Putamen (tissue), 1 donor: ENCODE measurements at regions not wholly inside any gene's neighbourhood (a gene's known extent, or its start where the extent isn't known, plus 50 kb on each side); places are given as distances from the start of the nearest gene placed in this dataset.

ENCODE experiments used
- DNase-seq: peaks from one replicate; pipeline ENCODE4 v3.0.0-alpha.2; 2016; ENCODE audit warnings: low spot score

DNA sequence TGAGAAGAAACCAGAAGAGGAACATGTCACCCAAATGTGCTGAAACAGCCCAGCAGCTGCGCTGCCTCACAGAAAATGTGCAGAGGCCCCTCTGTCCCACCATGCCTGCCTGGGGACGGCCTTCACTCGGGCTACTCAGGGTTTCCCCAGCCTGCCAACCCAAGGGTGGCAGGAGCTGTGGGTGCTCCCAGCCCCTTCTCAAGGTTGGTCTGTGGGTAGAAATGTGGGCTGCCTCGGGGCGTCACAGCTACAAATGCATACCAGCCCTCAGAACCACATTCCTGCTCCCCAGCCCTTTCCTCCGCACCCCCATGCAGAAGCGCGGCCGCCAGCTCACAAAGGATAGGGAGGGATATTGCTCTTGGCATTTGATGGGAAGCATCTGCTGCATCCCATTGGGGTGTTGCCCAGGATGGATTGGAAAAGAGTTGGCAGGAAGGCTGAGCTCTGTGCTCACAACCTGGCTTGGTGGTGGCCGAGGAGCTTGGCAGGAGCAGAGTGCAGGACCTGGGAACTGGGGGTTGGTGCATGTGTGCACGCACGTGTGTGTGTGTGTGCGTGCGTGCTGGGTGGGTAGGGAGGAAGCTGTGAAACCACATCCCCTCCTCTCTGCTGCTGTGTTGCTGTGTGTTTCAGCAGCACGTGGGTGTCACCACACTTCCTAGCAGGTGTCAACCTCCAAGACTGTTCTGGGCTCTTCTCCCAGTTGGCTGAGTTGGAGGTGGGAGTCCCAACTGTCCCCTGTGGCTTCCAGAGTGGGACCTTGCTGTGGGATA, 304.4 kb downstream of the SEC14L1 start:
- DNase-seq: no peak

- no peak for DNase-seq
Measured at GRCh38 chr17:77445760-77446532, 305.2 kb downstream of the SEC14L1 start.

- DNase-seq: no peak
Measured at GRCh38 chr17:77446940-77447634, 306.3 kb downstream of the SEC14L1 start.

DNA sequence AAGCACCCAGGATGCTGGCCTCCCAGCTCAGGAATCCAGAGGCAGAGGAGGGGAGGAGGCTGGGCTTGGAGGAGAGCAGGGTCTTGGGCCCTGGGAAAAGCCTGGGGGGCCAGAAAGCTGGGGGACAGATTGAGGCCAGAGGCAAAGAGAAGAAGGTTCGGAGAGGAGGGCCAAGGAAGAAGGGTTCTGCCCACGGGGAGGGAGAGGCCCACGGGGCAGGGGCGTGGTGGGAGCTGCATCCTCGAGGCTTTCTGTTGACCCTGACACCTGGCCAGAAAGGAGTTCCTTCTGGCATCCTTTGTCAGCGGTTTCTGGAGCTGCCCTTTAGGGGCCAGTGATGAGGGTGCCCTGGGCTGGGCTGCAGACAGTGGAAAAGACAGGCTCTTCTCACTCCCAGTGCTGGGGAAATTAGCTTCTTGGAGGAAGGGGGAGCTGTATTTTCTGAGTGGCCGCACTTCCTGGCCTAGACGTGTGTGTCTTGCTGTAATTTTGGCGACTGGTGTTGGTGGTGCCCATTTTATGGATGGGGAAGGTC, 308.7 kb downstream of the SEC14L1 start:
- DNase-seq: no peak

- DNase-seq: peak; percentile 48
Measured at GRCh38 chr17:77449908-77450741, 309.4 kb downstream of the SEC14L1 start.

DNA sequence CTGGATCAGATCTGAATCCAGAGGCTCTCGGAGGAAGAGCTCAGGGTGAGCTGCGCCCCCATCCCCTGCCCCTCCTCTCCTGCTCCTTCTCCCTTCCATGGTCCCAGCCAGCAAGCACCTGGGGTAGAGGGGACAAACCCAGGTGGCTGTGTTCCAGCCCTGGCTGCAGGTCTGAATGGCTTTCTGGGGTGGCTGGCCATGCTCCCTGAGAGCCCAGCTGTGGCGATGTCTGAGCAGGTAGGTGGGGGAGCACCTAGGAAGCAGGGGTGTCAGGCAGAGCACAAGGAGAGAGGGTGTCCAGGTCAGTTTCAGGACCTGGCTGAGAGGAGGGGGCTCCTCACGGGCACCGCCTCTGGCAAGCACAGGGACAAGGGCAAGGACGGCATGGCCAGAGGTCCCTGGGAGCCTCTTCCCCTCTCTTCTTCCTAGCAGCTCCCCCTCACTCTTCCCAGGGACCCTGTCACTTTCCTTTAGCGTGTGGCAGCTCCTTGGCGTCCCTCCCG, 310.0 kb downstream of the SEC14L1 start:
- DNase-seq: no peak

GRCh38 chr17:77451245-77451893, 310.6 kb downstream of the SEC14L1 start:
- DNase-seq: peak; percentile 81

DNA sequence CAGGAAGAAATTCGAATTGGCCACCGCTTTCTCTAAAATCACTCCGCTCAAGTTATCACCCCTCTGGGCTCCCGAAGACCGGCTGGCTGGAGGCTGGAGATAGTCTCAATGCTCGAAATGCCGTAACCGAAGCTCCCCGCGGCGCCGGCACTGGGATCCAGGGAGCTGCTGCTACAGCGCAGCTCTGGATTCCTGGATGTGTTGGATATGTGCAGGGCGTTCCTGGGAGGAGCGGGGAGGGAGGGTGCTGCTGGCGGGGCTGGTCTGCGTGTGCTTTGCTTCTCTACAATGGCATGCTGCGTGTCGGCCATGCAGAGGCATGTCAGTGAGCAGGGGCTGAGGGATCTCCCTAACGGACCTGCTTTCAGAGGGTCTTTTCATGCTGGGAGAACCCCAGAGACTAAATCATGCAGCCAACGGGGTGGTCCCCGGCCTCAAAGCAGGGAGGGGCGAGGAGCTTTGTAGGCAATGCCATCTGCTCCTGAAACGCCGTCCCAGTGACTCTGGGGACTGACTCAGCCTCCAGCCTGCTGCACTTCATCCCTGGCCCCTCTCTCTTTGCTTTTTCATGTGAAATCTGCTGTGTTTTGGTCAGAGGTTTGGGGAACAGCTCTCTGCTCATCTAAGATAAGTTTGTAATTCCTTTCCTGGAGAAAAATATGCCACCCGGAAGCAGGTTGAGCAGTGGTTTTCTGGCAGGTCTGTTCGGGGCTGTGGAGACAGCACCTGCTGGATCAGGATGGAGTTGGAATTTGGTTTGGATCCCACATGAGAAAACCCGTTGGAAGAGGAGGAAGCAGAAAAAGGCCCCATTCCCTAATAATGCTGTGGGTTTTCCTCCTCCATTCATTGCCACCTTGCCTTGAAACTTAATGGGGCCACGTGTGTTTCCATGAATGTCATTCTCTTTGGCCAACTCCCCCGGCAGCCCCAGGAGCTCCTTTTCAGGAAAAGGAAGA, 311.4 kb downstream of the SEC14L1 start:
- peak; percentile 74 for DNase-seq

GRCh38 chr17:77453613-77454241, 313.0 kb downstream of the SEC14L1 start:
- no peak for DNase-seq

DNA sequence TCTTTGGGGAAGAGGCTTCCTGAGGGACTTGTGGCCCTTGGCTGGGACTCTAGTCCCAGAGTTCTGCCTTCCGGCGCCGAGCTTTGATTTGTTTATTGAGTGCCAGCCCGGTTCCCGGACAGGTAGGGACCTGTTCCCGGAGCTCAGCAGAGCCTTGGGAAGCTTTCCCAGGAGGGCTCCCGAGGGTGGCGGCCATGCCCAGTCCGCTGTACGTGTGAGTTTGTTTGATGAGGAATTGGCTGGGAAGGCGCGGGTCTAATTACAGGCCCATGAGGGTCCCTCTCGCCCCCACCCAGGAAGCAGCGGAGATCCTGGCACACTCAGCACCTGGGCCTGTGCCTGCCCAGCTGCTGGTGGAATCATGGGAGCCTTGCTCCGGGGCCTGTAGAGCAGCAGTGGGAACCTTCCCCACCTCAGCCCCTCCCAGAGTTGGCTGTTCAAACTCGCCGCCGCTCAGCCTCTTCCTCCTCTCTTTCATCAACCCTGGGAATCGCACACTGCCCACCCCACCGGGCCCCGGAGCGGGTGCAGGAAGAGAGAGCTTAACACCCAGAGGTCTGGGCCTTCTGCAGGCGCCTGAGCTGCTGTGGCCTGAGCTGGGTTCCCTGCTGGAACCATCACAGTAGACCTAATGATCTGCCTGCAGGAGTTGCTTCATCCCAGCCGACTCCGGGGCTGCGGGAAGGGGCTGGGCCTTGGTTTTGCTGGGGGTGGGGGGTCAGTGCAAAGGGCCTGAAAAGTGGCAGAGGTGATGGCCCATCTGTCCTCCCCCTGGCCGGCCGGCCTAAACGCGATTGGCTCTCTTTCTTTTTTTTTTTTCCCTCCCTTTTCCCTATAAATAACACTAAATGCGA, 313.7 kb downstream of the SEC14L1 start:
- no peak for DNase-seq

DNA sequence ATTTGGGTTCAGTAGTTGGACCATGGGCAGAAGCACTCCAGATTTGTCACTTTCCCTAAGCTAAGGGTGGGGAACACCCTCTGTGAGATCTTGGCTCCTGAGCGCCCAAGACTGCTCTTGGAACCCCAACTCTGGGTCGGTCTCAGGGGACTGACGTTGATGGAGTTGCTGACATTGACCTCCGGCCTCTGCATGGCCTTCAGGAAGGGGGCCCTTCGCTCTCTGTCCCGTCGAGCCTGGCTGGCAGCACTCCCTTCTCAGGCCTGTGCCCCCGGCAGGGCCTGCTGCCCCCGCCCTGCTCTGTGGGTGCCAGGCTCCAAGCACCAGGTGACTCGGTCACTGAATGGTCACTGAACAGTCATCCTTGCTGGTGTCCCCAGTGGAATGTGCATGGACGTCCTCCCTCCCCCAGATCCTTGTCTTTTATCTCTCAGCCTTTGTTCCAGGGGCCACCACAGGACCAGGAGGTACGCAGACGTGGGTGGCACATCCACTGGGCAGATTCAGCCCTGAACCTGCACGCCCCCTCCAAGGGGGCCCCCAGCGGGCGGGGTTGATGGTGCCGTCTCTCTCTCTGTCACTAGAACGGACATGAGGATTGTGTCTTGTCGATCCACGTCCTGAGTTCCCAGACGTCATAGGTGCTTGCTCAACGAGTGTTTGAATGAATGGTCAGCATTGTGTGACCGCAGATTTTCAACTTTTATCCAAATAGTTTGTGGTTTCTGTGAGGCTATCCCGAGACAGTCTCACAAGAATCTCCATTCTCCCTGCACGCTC, 314.5 kb downstream of the SEC14L1 start:
- DNase-seq: no peak

DNA sequence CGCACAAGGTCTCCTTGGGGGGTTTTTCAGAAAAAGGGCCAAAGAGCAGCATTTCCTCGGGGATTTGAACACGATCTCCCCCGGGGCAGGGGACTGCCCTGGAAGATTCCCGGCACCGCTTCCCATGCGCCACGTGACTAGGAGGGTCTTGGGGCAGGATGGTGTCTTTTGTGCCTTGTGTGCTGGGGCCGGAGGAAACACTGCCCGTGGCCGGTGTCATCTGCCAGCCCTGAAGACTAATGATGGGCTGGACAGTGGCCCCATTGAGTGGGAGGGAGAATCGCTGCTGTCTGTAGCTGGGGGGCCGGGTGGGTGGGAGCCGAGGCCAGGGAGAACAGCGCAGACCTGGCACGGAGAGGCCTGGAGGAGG, 315.1 kb downstream of the SEC14L1 start:
- DNase-seq: no peak

DNA sequence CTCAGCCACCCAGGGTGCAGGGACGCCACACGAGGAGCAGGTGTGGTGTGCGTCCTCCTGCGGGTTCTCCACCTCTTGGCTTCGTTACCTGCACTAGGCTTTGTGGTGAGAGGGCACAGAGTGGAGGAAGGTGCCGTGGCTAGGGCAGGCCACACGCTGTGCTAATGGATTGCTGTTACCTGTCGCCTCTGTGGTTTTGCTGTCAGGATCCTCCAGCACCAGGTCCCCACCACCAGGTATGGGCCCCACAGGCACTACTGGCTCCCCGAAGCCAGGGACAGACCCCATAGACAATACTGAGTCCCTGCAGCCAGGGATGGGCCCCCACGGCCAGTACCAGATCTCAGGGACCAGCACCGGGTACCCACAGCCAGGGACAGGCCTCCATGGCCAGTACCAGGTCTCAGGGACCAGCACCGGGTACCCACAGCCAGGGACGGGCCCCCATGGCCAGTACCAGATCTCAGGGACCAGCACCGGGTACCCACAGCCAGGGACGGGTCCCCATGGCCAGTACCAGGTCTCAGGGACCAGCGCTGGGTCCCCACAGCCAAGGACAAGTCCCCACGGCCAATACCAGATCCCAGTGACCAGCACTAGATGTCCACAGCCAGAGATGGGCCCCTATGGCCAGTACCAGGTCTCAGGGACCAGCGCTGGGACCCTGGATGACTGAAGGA, 315.6 kb downstream of the SEC14L1 start:
- DNase-seq: no peak

GRCh38 chr17:77456951-77457548, 316.3 kb downstream of the SEC14L1 start:
- DNase-seq: no peak

GRCh38 chr17:77457572-77458201, 316.9 kb downstream of the SEC14L1 start:
- DNase-seq: no peak
